ENCODE measurements at regions not wholly inside any gene's neighbourhood (a gene's known extent, or its start where the extent isn't known, plus 50 kb on each side); places are given as distances from the start of the nearest gene placed in this dataset.

DNA sequence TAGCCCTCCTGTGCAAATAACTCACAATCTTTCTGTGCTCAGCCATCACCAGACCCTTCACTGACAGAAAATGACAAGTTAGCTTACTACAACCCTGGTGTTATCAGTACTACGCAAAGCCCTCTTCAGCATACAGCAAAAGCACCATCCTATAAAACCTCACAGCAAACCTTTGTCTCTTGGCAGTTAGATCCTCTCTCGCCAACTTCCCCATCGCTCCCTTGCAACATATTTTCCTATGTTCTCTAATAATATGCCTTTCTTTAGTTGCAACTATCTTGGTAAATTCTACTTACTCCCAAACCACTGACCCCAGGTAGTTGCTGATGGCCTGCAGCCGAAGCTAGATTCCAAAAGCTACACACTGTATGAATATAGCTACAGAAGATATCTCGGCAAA lies 856.9 kb upstream of the FRG1 start:
- H4K20me1 ChIP-seq (ENCODE audit: insufficient read depth): no peaks in the 10 kb centered on the region
- intact Hi-C loops (cut with micrococcal nuclease): no loop called here
- TF ChIP-seq ATF3 (IDR thresholded peaks at IDR 0.05): no peak
- H3K4me2 ChIP-seq (ENCODE audit: low read length): no peak overlapping the region
- no peaks in the 10 kb centered on the region for H3K4me1 ChIP-seq (ENCODE audit: control insufficient read depth in 1 of 2, insufficient read depth in 2 of 2, low read length in 2 of 2)
- H3K79me2 ChIP-seq (ENCODE audit: insufficient read depth, low read length): no peaks in the 10 kb centered on the region
- no peaks in the 10 kb centered on the region for H3K9me3 ChIP-seq (ENCODE audit: control insufficient read depth in 1 of 2, insufficient read depth in 1 of 2, low read depth in 1 of 2, low read length in 2 of 2)
- H3K36me3 ChIP-seq (ENCODE audit: control insufficient read depth in 1 of 2, insufficient read depth in 2 of 2, low read length in 2 of 2): no peaks in the 10 kb centered on the region
- DNase-seq (ENCODE audit: low read depth, low spot score): no peak
- BruUV-seq (replicated peaks): no TSS peak
- ATAC-seq: no peak
- no peak overlapping the region for H3K27ac ChIP-seq (ENCODE audit: low read depth, low read length)
- ChIA-PET POLR2A (no interaction called here), CTCF (no interaction called here), RAD21 (ENCODE audit: low non-redundant PET in 1 of 2, low total read pairs in 2 of 2, uncharacterized antibody in 2 of 2, unreplicated experiment in 2 of 2) (no interaction called here)
- H2AFZ ChIP-seq (ENCODE audit: low read depth, low read length, poor library complexity, severe bottlenecking): no peak overlapping the region
- no peak overlapping the region for H3K9ac ChIP-seq (ENCODE audit: low read length)
- no peaks in the 10 kb centered on the region for H3K9me2 ChIP-seq (ENCODE audit: insufficient read depth)
- H3K27me3 ChIP-seq (ENCODE audit: insufficient read depth, low read length): no peaks in the 10 kb centered on the region
- no peak overlapping the region for H3K4me3 ChIP-seq (replicated peaks in 1 of 2; ENCODE audit: low read depth in 1 of 2, low read length in 2 of 2)

- ChIA-PET CTCF (no interaction called here), RAD21 (ENCODE audit: low non-redundant PET in 1 of 2, low total read pairs in 2 of 2, uncharacterized antibody in 2 of 2, unreplicated experiment in 2 of 2) (no interaction called here), POLR2A (no interaction called here)
- H3K9me2 ChIP-seq (ENCODE audit: insufficient read depth): no peaks in the 10 kb centered on the region
- peak; percentile 100 for ATAC-seq
- no TSS peak for BruUV-seq (replicated peaks)
- no peaks in the 10 kb centered on the region for H4K20me1 ChIP-seq (ENCODE audit: insufficient read depth)
- peak overlapping the region; percentile 55 for H2AFZ ChIP-seq (ENCODE audit: low read depth, low read length, poor library complexity, severe bottlenecking)
- H3K36me3 ChIP-seq (ENCODE audit: control insufficient read depth in 1 of 2, insufficient read depth in 2 of 2, low read length in 2 of 2): no peaks in the 10 kb centered on the region
- no peaks in the 10 kb centered on the region for H3K9me3 ChIP-seq (ENCODE audit: control insufficient read depth in 1 of 2, insufficient read depth in 1 of 2, low read depth in 1 of 2, low read length in 2 of 2)
- no peak overlapping the region for H3K27ac ChIP-seq (ENCODE audit: low read depth, low read length)
- no peak overlapping the region for H3K9ac ChIP-seq (ENCODE audit: low read length)
- no peaks in the 10 kb centered on the region for H3K79me2 ChIP-seq (ENCODE audit: insufficient read depth, low read length)
- H3K4me3 ChIP-seq (replicated peaks in 1 of 2; ENCODE audit: low read depth in 1 of 2, low read length in 2 of 2): no peak overlapping the region
- no peaks in the 10 kb centered on the region for H3K27me3 ChIP-seq (ENCODE audit: insufficient read depth, low read length)
- TF ChIP-seq CBX3 (IDR thresholded peaks at IDR 0.05; ENCODE audit: low read depth): peak; percentile 60
- no peak for TF ChIP-seq POLR2AphosphoS5 (IDR thresholded peaks at IDR 0.05; ENCODE audit: low read depth, low read length)
- TF ChIP-seq CEBPB (IDR thresholded peaks at IDR 0.05; ENCODE audit: low read depth): 0 out of 2 replicates have a peak, but pooled peaks have one; percentile 33
- TF ChIP-seq MAX (IDR thresholded peaks at IDR 0.05): peak; percentile 56
- TF ChIP-seq CTCF (IDR thresholded peaks at IDR 0.05 in 2 of 3, conservative IDR thresholded peaks at IDR 0.05 in 1 of 3; ENCODE audit: borderline replicate concordance in 1 of 3, insufficient read depth in 1 of 3, low read depth in 2 of 3, low read length in 2 of 3): peak in 2 of 3 experiments; percentile 54 to 60; a peak in 4 of 6 replicates
- H3K4me1 ChIP-seq (ENCODE audit: control insufficient read depth in 1 of 2, insufficient read depth in 2 of 2, low read length in 2 of 2): no peaks in the 10 kb centered on the region
- intact Hi-C loops (cut with micrococcal nuclease): no loop called here
- H3K4me2 ChIP-seq (ENCODE audit: low read length): no peak overlapping the region
- peak; percentile 33 for DNase-seq (ENCODE audit: low read depth, low spot score)
Measured at GRCh38 chr4:189084671-189085070, 856.0 kb upstream of the FRG1 start.
